Loucy (cell line): ENCODE measurements at regions not wholly inside any gene's neighbourhood (a gene's known extent, or its start where the extent isn't known, plus 50 kb on each side); places are given as distances from the start of the nearest gene placed in this dataset.

Experiments used
- H2AFZ ChIP-seq: fragments of 200-600 bp; sonication (generic); 2 replicates; pipeline ENCODE4 v1.6.0; 2016; ENCODE audit warnings: antibody characterized with exemption, mild to moderate bottlenecking, low read length, moderate library complexity
- H3F3A ChIP-seq: fragments of 200-600 bp; 2 replicates; pipeline ENCODE4 v1.6.0; 2016; ENCODE audit warnings: antibody characterized with exemption, low read depth, mild to moderate bottlenecking
- H3K27me3 ChIP-seq: fragments of 200-600 bp; sonication (generic); 2 replicates; pipeline ENCODE4 v1.6.1; 2014; ENCODE audit warnings: low read length, mild to moderate bottlenecking; ENCODE audit not compliant: insufficient read depth, poor library complexity, severe bottlenecking
- H3K36me3 ChIP-seq: fragments of 200-600 bp; sonication (generic); 2 replicates; pipeline ENCODE4 v1.6.1; 2016; ENCODE audit warnings: low read length; ENCODE audit not compliant: insufficient read depth
- H3K4me1 ChIP-seq: fragments of 200-600 bp; sonication (generic); 2 replicates; pipeline ENCODE4 v1.5.1; 2014; ENCODE audit warnings: low read length, mild to moderate bottlenecking; ENCODE audit not compliant: insufficient read depth, poor library complexity, severe bottlenecking
- H3K4me2 ChIP-seq: fragments of 200-600 bp; sonication (generic); 2 replicates; pipeline ENCODE4 v1.6.0; 2014; ENCODE audit warnings: antibody characterized with exemption, low read length, low read depth, mild to moderate bottlenecking; ENCODE audit not compliant: poor library complexity, severe bottlenecking
- H3K4me3 ChIP-seq: fragments of 200-600 bp; sonication (generic); 2 replicates; pipeline ENCODE4 v1.5.1; 2014; ENCODE audit warnings: low read length, mild to moderate bottlenecking, mixed read lengths; ENCODE audit not compliant: poor library complexity, severe bottlenecking
- H3K79me2 ChIP-seq: fragments of 200-600 bp; sonication (generic); 2 replicates; pipeline ENCODE4 v1.6.1; 2014; ENCODE audit warnings: low read length; ENCODE audit not compliant: insufficient read depth
- H3K9ac ChIP-seq: fragments of 200-600 bp; sonication (generic); 2 replicates; pipeline ENCODE4 v1.6.0; 2014; ENCODE audit warnings: mild to moderate bottlenecking, low read depth, low read length, moderate library complexity; ENCODE audit not compliant: poor library complexity, severe bottlenecking
- H3K9me2 ChIP-seq: fragments of 200-600 bp; sonication (generic); replicated peaks from 2 replicates; pipeline ENCODE4 v1.6.1; 2016; ENCODE audit warnings: low read depth, low read length, mixed read lengths
- H3K9me3 ChIP-seq: fragments of 200-600 bp; sonication (generic); 2 replicates; pipeline ENCODE4 v1.6.1; 2014; ENCODE audit warnings: mild to moderate bottlenecking, antibody characterized with exemption, low read length, low read depth; ENCODE audit not compliant: insufficient read depth
- H4K20me1 ChIP-seq: fragments of 200-600 bp; sonication (generic); 2 replicates; pipeline ENCODE4 v1.6.0; 2014; ENCODE audit warnings: antibody characterized with exemption, low read length, mild to moderate bottlenecking; ENCODE audit not compliant: insufficient read depth, poor library complexity, severe bottlenecking
- EZH2phosphoT487 ChIP-seq: fragments of 200-600 bp; IDR thresholded peaks from 2 replicates; pipeline ENCODE4 v1.6.1; 2018; ENCODE audit warnings: antibody characterized with exemption, mild to moderate bottlenecking, moderate library complexity, borderline replicate concordance
- TF ChIP-seq, protein P1 (sequence below): fragments of 200-600 bp; sonication (generic); conservative IDR thresholded peaks from 2 replicates; pipeline ENCODE4 v1.5.1; 2014; ENCODE audit warnings: mild to moderate bottlenecking, antibody characterized with exemption, low read length

DNA sequence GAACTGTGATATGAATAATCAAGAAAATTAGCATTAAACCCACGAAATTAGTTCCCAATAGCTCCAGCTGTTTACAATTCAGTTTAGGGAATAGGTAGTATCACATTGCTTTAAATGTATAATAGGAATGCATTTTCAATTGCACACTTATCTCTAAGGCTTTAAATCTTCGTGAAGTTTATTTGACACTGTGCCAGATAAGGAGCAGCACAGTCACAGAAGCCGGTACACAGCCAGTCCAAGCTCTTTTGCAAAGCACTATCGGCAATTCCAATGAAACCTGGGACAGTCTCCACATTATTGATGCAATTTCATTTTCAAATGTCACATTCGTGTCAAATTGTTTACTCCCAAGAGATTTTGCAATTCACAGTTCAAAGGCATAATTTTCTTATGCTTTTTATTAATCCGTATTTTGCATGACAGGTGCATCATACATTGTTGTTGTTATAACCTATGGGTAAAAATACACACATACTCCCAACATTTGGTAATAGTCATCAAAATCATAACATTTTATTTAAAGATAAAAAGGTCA, 602.8 kb downstream of the RPS29 start:
- Histone ChIP-seq H3K4me1 (no peaks in the 10 kb centered on the region), H4K20me1 (no peaks in the 10 kb centered on the region), H3K4me2 (no peak overlapping the region), H3K79me2 (no peaks in the 10 kb centered on the region), H2AFZ (no peak overlapping the region), H3K4me3 (no peak overlapping the region), H3K9ac (no peak overlapping the region), H3K9me3 (no peaks in the 10 kb centered on the region), H3K9me2 (no peaks in the 10 kb centered on the region), H3F3A (no peaks in the 10 kb centered on the region), H3K27me3 (no peaks in the 10 kb centered on the region), H3K36me3 (no peaks in the 10 kb centered on the region)
- no peak for TF ChIP-seq EZH2phosphoT487
- TF ChIP-seq, protein P1, sequence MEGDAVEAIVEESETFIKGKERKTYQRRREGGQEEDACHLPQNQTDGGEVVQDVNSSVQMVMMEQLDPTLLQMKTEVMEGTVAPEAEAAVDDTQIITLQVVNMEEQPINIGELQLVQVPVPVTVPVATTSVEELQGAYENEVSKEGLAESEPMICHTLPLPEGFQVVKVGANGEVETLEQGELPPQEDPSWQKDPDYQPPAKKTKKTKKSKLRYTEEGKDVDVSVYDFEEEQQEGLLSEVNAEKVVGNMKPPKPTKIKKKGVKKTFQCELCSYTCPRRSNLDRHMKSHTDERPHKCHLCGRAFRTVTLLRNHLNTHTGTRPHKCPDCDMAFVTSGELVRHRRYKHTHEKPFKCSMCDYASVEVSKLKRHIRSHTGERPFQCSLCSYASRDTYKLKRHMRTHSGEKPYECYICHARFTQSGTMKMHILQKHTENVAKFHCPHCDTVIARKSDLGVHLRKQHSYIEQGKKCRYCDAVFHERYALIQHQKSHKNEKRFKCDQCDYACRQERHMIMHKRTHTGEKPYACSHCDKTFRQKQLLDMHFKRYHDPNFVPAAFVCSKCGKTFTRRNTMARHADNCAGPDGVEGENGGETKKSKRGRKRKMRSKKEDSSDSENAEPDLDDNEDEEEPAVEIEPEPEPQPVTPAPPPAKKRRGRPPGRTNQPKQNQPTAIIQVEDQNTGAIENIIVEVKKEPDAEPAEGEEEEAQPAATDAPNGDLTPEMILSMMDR, result no peak

DNA sequence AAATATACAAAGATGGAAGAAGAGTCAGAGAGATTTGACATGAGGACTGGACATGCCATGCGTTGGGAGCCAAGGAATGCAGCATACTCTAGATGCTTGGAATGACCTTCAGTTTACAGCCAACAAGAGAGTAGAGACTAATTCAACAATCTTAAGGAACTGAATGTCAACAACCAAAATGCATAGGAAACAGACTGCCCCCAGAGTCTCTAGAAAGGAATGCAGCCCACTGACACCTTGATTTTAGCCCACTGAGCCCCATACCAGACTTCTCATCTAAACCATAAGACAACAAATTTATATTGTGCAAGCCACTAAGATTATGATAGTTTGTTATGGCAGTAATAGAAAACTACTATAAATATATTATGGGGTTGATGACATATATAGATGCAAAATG, 611.2 kb downstream of the RPS29 start:
- no peak overlapping the region for H2AFZ ChIP-seq
- no peak overlapping the region for H3K4me3 ChIP-seq
- peaks cover 21% of the 10 kb centered on the region for H3K4me1 ChIP-seq
- no peaks in the 10 kb centered on the region; the same call in 1 of the 2 replicates for H3K9me3 ChIP-seq
- no peaks in the 10 kb centered on the region for H3K36me3 ChIP-seq
- TF ChIP-seq, protein P1, result peak; percentile 54
- TF ChIP-seq EZH2phosphoT487, result no peak
- H3K9ac ChIP-seq, result no peak overlapping the region
- H4K20me1 ChIP-seq, result no peaks in the 10 kb centered on the region
- 0 out of 2 replicates have a peak, but pooled peaks cover 7% of the 10 kb centered on the region for H3F3A ChIP-seq
- no peaks in the 10 kb centered on the region for H3K9me2 ChIP-seq
- no peaks in the 10 kb centered on the region for H3K79me2 ChIP-seq
- no peaks in the 10 kb centered on the region for H3K27me3 ChIP-seq
- no peak overlapping the region for H3K4me2 ChIP-seq

DNA sequence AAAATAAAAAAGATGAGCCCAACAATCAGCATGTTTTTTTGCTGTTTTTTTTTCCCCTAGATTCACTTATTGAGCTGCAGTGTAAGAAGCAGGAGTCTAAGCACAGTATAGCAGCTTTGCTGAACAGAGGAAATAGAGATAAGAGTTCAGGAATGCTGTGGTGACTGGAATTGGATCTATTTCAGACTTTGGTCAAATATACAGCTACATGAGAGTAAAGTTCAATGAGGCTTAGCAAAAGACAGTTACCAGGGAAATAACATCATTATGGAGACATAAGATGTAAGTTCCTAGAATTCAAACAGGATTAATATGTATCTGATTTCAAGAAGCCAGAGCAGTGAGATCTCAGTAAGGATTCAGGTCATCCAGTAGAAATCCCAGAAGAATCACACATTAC, 613.0 kb downstream of the RPS29 start:
- H3K9ac ChIP-seq, result no peak overlapping the region
- no peaks in the 10 kb centered on the region for H3K27me3 ChIP-seq
- peaks cover 40% of the 10 kb centered on the region for H3K4me1 ChIP-seq
- peak overlapping the region; percentile 41; the same call in 1 of the 2 replicates for H2AFZ ChIP-seq
- no peaks in the 10 kb centered on the region for H4K20me1 ChIP-seq
- no peaks in the 10 kb centered on the region for H3K9me2 ChIP-seq
- no peaks in the 10 kb centered on the region; the same call in 1 of the 2 replicates for H3K9me3 ChIP-seq
- 0 out of 2 replicates have a peak, but pooled peaks cover 7% of the 10 kb centered on the region for H3F3A ChIP-seq
- TF ChIP-seq, protein P1, result no peak
- no peak for TF ChIP-seq EZH2phosphoT487
- no peaks in the 10 kb centered on the region for H3K79me2 ChIP-seq
- no peak overlapping the region for H3K4me3 ChIP-seq
- no peak overlapping the region for H3K4me2 ChIP-seq
- H3K36me3 ChIP-seq, result no peaks in the 10 kb centered on the region
